GM19240 (cell line): ENCODE measurements at regions not wholly inside any gene's neighbourhood (a gene's known extent, or its start where the extent isn't known, plus 50 kb on each side); places are given as distances from the start of the nearest gene placed in this dataset.

Experiments
- DNase-seq: peaks from one replicate; pipeline ENCODE4 v3.0.0; 2011; ENCODE audit warnings: low spot score; ENCODE audit not compliant: insufficient read length

GRCh38 chr18:1917569-1917968 is 653.7 kb downstream of the METTL4 start:
- no peak for DNase-seq

- DNase-seq = no peak
Observed at GRCh38 chr18:1922066-1922465, 649.2 kb downstream of the METTL4 start.

GRCh38 chr18:1928711-1929110 is 642.6 kb downstream of the METTL4 start:
- no peak for DNase-seq

- no peak for DNase-seq
Observed at GRCh38 chr18:1929720-1930119, 641.6 kb downstream of the METTL4 start.

GRCh38 chr18:1930291-1931270 is 640.7 kb downstream of the METTL4 start:
- DNase-seq = no peak

GRCh38 chr18:1952486-1952885 is 618.8 kb downstream of the METTL4 start:
- DNase-seq = no peak

- no peak for DNase-seq
Observed at GRCh38 chr18:1954583-1955312, 616.6 kb downstream of the METTL4 start.

GRCh38 chr18:1958798-1959197 is 612.5 kb downstream of the METTL4 start:
- DNase-seq = no peak

- no peak for DNase-seq
Observed at GRCh38 chr18:1965016-1965415, 606.3 kb downstream of the METTL4 start.

GRCh38 chr18:1965541-1965940 is 605.8 kb downstream of the METTL4 start:
- DNase-seq = no peak

- DNase-seq = no peak
Observed at GRCh38 chr18:1968801-1969498, 602.4 kb downstream of the METTL4 start.

GRCh38 chr18:1976484-1976883 is 594.8 kb downstream of the METTL4 start:
- no peak for DNase-seq

- no peak for DNase-seq
Observed at GRCh38 chr18:1982056-1982455, 589.2 kb downstream of the METTL4 start.

GRCh38 chr18:1983746-1984515 is 587.4 kb downstream of the METTL4 start:
- no peak for DNase-seq

- no peak for DNase-seq
Observed at GRCh38 chr18:1993866-1994265, 577.4 kb downstream of the METTL4 start.

- DNase-seq = no peak
Observed at GRCh38 chr18:1994471-1994870, 576.8 kb downstream of the METTL4 start.

- no peak for DNase-seq
Observed at GRCh38 chr18:1995041-1995612, 576.2 kb downstream of the METTL4 start.

GRCh38 chr18:1998121-1998520 is 573.2 kb downstream of the METTL4 start:
- DNase-seq = no peak

- no peak for DNase-seq
Observed at GRCh38 chr18:1999387-1999786, 571.9 kb downstream of the METTL4 start.

GRCh38 chr18:2002151-2002550 is 569.2 kb downstream of the METTL4 start:
- DNase-seq = no peak

- DNase-seq = no peak
Observed at GRCh38 chr18:2002604-2003003, 568.7 kb downstream of the METTL4 start.
